ENCODE measurements at regions not wholly inside any gene's neighbourhood (a gene's known extent, or its start where the extent isn't known, plus 50 kb on each side); places are given as distances from the start of the nearest gene placed in this dataset.

GRCh38 chr2:7572450-7572849 lies 655.2 kb downstream of the RNF144A start:
- Histone ChIP-seq H4K20me1 (ENCODE audit: control insufficient read depth, insufficient read depth, low read depth, low read length) (no peaks in the 10 kb centered on the region), H3K27ac (ENCODE audit: low read depth, low read length) (no peak overlapping the region), H3K36me3 (ENCODE audit: control insufficient read depth, low read length) (peaks cover 4% of the 10 kb centered on the region), H3K4me2 (ENCODE audit: low read length) (peak overlapping the region; percentile 4; the same call in 1 of the 2 replicates), H3K4me1 (ENCODE audit: control insufficient read depth, low read length) (peaks cover 50% of the 10 kb centered on the region), H3F3A (ENCODE audit: control insufficient read depth, insufficient read depth) (peaks cover 3% of the 10 kb centered on the region; the same call in 1 of the 2 replicates), H3K4me3 (ENCODE audit: low read length) (no peak overlapping the region), H3K9me3 (ENCODE audit: control insufficient read depth, insufficient read depth, low read length) (peaks cover 12% of the 10 kb centered on the region; the same call in 1 of the 2 replicates), H3K9me2 (replicated peaks; ENCODE audit: control insufficient read depth, low read length) (no peaks in the 10 kb centered on the region), H3K79me2 (ENCODE audit: control insufficient read depth, low read length) (no peaks in the 10 kb centered on the region), H3K27me3 (ENCODE audit: control insufficient read depth, low read length) (no peaks in the 10 kb centered on the region)
- TF ChIP-seq EZH2phosphoT487 (IDR thresholded peaks at IDR 0.05; ENCODE audit: borderline replicate concordance, low read length) (no peak), CTCF (IDR thresholded peaks at IDR 0.05; ENCODE audit: low read depth, low read length, poor library complexity, severe bottlenecking) (no peak)

- Histone ChIP-seq H3K27me3 (ENCODE audit: control insufficient read depth, low read length) (no peaks in the 10 kb centered on the region), H4K20me1 (ENCODE audit: control insufficient read depth, insufficient read depth, low read depth, low read length) (no peaks in the 10 kb centered on the region), H3K9me3 (ENCODE audit: control insufficient read depth, insufficient read depth, low read length) (peaks cover 20% of the 10 kb centered on the region), H3K4me2 (ENCODE audit: low read length) (no peak overlapping the region), H3K9me2 (replicated peaks; ENCODE audit: control insufficient read depth, low read length) (no peaks in the 10 kb centered on the region), H3K4me3 (ENCODE audit: low read length) (no peak overlapping the region), H3K79me2 (ENCODE audit: control insufficient read depth, low read length) (no peaks in the 10 kb centered on the region), H3K27ac (ENCODE audit: low read depth, low read length) (no peak overlapping the region), H3K36me3 (ENCODE audit: control insufficient read depth, low read length) (peaks cover 6% of the 10 kb centered on the region), H3K4me1 (ENCODE audit: control insufficient read depth, low read length) (peaks cover 41% of the 10 kb centered on the region), H3F3A (ENCODE audit: control insufficient read depth, insufficient read depth) (0 out of 2 replicates have a peak, but pooled peaks cover 1% of the 10 kb centered on the region)
- no peak for TF ChIP-seq EZH2phosphoT487 (IDR thresholded peaks at IDR 0.05; ENCODE audit: borderline replicate concordance, low read length)
- no peak for TF ChIP-seq CTCF (IDR thresholded peaks at IDR 0.05; ENCODE audit: low read depth, low read length, poor library complexity, severe bottlenecking)
Observed at GRCh38 chr2:7573166-7573825, 656.1 kb downstream of the RNF144A start.

- Histone ChIP-seq H3K4me2 (ENCODE audit: low read length) (no peak overlapping the region), H3K9me3 (ENCODE audit: control insufficient read depth, insufficient read depth, low read length) (peaks cover 22% of the 10 kb centered on the region), H3K79me2 (ENCODE audit: control insufficient read depth, low read length) (no peaks in the 10 kb centered on the region), H3K9me2 (replicated peaks; ENCODE audit: control insufficient read depth, low read length) (no peaks in the 10 kb centered on the region), H3K4me3 (ENCODE audit: low read length) (no peak overlapping the region), H3F3A (ENCODE audit: control insufficient read depth, insufficient read depth) (no peaks in the 10 kb centered on the region), H3K4me1 (ENCODE audit: control insufficient read depth, low read length) (peaks cover 32% of the 10 kb centered on the region), H3K27me3 (ENCODE audit: control insufficient read depth, low read length) (no peaks in the 10 kb centered on the region), H3K27ac (ENCODE audit: low read depth, low read length) (no peak overlapping the region), H4K20me1 (ENCODE audit: control insufficient read depth, insufficient read depth, low read depth, low read length) (no peaks in the 10 kb centered on the region), H3K36me3 (ENCODE audit: control insufficient read depth, low read length) (peaks cover 5% of the 10 kb centered on the region)
- no peak for TF ChIP-seq CTCF (IDR thresholded peaks at IDR 0.05; ENCODE audit: low read depth, low read length, poor library complexity, severe bottlenecking)
- TF ChIP-seq EZH2phosphoT487 (IDR thresholded peaks at IDR 0.05; ENCODE audit: borderline replicate concordance, low read length): no peak
Observed at GRCh38 chr2:7574385-7574784, 657.2 kb downstream of the RNF144A start.

Data from DOHH2 (cell line).